C4-2B (cell line): ENCODE measurements at regions not wholly inside any gene's neighbourhood (a gene's known extent, or its start where the extent isn't known, plus 50 kb on each side); places are given as distances from the start of the nearest gene placed in this dataset.

Source experiments
- CTCF ChIP-seq: fragments of 450-650 bp; conservative IDR thresholded peaks from 2 replicates; pipeline ENCODE4 v1.5.1; 2017; ENCODE audit warnings: mild to moderate bottlenecking
- ZFX ChIP-seq: fragments of 450-650 bp; IDR thresholded peaks from 2 replicates; pipeline ENCODE4 v1.6.1; 2017

- TF ChIP-seq CTCF (no peak), ZFX (no peak)
Measured at GRCh38 chr2:2681711-2682251, 350.7 kb upstream of the MYT1L start.
